ENCODE measurements at regions not wholly inside any gene's neighbourhood (a gene's known extent, or its start where the extent isn't known, plus 50 kb on each side); places are given as distances from the start of the nearest gene placed in this dataset.

DNA sequence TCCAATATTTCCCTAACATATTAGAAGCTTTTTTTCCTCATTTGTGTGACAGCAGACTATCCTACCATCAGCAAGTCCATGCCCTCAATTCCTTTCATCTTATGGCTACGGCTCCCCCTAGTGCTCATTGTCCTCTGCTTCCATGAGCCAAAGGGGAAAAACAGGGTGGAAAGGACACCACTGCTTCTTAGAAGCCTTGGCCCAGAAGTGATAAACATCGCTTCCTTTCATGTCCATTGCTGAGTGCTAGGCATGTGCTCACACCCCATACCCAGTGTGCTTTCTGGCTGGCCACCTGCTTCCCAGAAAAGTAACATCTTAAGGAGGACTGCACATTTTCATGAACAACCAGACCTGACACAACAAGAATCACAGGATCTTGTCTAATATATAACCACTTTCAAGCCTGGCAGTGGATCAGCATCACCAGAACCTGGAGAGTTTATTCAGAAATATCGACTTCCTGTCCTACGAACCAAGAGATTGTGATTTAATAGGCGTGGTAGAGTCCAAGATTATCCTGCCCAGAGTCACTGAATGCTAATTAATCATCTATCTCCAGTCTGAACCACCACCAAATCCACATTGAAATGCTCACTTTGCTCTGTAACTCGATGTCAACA, 650.5 kb upstream of the SORCS1 start:
- TF ChIP-seq POLR2A (IDR thresholded peaks at IDR 0.05) (no peak), POLR2AphosphoS5 (IDR thresholded peaks at IDR 0.05) (peak in 1 of 4 donors; percentile 16), EP300 (IDR thresholded peaks at IDR 0.05) (no peak)
- TF ChIP-seq, protein P1, sequence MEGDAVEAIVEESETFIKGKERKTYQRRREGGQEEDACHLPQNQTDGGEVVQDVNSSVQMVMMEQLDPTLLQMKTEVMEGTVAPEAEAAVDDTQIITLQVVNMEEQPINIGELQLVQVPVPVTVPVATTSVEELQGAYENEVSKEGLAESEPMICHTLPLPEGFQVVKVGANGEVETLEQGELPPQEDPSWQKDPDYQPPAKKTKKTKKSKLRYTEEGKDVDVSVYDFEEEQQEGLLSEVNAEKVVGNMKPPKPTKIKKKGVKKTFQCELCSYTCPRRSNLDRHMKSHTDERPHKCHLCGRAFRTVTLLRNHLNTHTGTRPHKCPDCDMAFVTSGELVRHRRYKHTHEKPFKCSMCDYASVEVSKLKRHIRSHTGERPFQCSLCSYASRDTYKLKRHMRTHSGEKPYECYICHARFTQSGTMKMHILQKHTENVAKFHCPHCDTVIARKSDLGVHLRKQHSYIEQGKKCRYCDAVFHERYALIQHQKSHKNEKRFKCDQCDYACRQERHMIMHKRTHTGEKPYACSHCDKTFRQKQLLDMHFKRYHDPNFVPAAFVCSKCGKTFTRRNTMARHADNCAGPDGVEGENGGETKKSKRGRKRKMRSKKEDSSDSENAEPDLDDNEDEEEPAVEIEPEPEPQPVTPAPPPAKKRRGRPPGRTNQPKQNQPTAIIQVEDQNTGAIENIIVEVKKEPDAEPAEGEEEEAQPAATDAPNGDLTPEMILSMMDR (IDR thresholded peaks at IDR 0.05), result peak; percentile 33 to 57 (median 46)
